ENCODE measurements at regions not wholly inside any gene's neighbourhood (a gene's known extent, or its start where the extent isn't known, plus 50 kb on each side); places are given as distances from the start of the nearest gene placed in this dataset.
A peak's percentile ranks its signal among the peaks of the same experiment; 100 is the strongest.
"Not testable (repeated sequence)": the region's sequence is repeated elsewhere in the genome, so short reads cannot be mapped to it uniquely, and the experiment has no call there.

DNA sequence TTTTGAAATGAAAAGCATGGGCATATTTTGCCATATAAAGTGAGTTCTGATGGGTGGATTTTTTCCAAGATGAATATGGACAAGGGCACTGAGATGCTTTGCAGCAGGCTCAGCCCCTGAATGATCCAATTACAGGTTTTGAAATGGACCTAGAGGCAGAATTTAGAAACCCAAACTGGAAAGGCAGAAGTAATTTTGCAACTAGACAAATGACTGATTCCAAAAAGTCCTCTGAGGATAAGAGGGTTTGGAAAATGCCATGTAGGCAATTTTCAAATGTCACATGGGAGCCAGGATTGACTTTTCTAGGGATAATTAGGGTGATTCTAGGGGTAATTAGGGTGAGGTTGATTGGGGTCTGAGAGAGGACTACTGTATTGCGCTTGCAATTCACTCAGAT lies 148.9 kb upstream of the ZNF648 start:
- Histone ChIP-seq H3K4me3 (no peak overlapping the region), H3K4me1 (no peaks in the 10 kb centered on the region), H3K27me3 (no peaks in the 10 kb centered on the region), H3K36me3 (no peaks in the 10 kb centered on the region), H3K27ac (no peak overlapping the region), H3K9me3 (no peaks in the 10 kb centered on the region)
- TF ChIP-seq, protein P1, sequence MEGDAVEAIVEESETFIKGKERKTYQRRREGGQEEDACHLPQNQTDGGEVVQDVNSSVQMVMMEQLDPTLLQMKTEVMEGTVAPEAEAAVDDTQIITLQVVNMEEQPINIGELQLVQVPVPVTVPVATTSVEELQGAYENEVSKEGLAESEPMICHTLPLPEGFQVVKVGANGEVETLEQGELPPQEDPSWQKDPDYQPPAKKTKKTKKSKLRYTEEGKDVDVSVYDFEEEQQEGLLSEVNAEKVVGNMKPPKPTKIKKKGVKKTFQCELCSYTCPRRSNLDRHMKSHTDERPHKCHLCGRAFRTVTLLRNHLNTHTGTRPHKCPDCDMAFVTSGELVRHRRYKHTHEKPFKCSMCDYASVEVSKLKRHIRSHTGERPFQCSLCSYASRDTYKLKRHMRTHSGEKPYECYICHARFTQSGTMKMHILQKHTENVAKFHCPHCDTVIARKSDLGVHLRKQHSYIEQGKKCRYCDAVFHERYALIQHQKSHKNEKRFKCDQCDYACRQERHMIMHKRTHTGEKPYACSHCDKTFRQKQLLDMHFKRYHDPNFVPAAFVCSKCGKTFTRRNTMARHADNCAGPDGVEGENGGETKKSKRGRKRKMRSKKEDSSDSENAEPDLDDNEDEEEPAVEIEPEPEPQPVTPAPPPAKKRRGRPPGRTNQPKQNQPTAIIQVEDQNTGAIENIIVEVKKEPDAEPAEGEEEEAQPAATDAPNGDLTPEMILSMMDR (IDR thresholded peaks at IDR 0.05) = no peak
- no peak for DNase-seq
- no peak for FAIRE-seq
- intact Hi-C loops (cut with DNase I) = no loop called here
- WGBS, 2 donors = 95 to 100% methylated on average over 1 of the region's 1 CpG
- no peak for ATAC-seq

DNA sequence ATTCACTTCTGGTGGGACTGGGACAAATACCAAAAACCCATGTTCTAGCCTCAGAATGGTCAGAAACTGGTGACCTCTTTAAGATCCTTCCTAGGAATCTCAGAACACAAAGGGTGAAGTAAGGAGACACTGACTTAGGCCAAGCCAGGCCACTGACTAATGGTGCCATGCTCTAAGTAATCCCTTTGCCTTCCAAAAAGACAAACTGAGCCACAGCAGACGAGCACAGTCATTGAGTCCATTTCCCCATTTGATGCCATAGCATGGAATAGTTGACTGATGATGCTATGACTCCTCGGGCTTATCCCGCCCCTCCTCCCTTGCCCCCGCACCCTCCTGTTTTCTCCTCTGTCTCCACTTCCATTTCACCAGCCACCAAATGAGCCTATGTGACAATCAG lies 145.8 kb upstream of the ZNF648 start:
- WGBS, 2 donors = 70 to 82% methylated on average over 4 of the region's 4 CpGs
- Histone ChIP-seq H3K27me3 (no peaks in the 10 kb centered on the region), H3K9me3 (no peaks in the 10 kb centered on the region), H3K4me1 (no peaks in the 10 kb centered on the region), H3K36me3 (no peaks in the 10 kb centered on the region), H3K4me3 (no peak overlapping the region), H3K27ac (no peak overlapping the region)
- no peak for DNase-seq
- TF ChIP-seq, protein P1 (IDR thresholded peaks at IDR 0.05) = no peak
- intact Hi-C loops (cut with DNase I) = no loop called here
- ATAC-seq = no peak
- no peak for FAIRE-seq

DNA sequence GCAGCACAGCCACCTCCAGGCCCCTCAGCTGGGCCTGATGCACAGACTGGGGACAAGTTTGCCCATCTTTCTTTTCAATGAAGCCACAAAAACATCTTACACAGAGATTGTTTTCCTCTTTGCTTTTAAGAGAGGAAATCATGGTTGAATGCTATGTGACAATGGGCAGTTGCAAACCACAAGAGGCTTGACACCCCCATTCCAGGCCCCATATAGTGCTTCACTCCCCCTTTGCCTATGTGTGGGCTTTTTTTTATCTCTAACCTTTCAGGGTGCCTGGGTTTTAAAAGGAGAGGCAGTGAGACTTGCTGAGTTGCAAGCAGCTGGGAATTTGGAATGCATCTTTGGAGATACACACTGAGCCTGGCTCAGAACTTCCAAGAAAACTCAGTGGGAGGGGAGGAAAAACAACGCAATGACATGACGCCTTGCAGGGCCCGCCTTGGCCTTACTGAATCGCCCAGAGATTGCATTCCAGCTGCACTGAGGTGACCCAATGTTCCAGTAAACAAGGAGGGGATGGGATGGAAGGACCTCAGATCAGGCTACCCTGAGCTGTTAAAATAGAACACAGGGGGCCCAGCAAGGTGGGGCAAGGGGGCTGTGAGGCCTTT lies 145.2 kb upstream of the ZNF648 start:
- H3K27me3 ChIP-seq = no peaks in the 10 kb centered on the region
- H3K36me3 ChIP-seq = no peaks in the 10 kb centered on the region
- 83 to 84% methylated on average over 4 of the region's 4 CpGs for WGBS, 2 donors
- H3K4me1 ChIP-seq = no peaks in the 10 kb centered on the region
- intact Hi-C loops (cut with DNase I) = no loop called here
- FAIRE-seq = no peak
- DNase-seq = no peak
- TF ChIP-seq, protein P1 (IDR thresholded peaks at IDR 0.05) = no peak
- H3K27ac ChIP-seq = no peak overlapping the region
- no peak overlapping the region for H3K4me3 ChIP-seq
- H3K9me3 ChIP-seq = no peaks in the 10 kb centered on the region
- ATAC-seq = peak in 3 of 4 donors; percentile 24 to 55 (median 50)

DNA sequence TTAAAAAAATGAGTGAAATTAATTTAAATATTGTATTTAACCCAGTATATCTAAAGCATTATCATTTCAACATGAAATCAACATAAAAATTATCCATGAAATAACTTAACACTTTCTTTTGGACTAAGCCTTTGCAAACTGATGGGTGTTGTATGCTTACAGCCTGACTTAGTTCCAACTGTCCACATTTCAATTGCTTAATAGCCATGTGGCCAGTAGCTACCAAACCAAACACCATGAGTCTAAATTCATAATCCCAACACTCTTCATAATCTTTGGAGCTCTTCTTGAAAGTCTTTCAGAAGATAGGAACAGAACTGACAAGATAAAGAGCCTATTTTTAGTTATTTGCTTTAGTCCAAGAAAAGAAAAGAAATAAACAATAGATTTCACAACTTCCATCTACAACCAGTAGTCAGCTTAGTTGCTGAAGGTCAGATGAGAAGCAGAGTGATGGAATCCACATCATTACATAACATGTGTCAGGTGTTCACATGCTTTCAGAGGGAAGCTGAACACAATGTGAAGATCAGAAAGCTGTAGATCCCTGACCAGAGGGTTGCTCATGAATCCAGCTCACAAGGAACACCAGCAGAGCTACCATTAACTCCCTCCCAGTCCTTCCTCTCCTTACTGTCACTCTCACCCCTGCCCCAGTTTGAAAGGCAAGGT lies 144.0 kb upstream of the ZNF648 start:
- Histone ChIP-seq H3K4me3 (no peak overlapping the region), H3K27ac (no peak overlapping the region), H3K27me3 (no peaks in the 10 kb centered on the region), H3K4me1 (peaks cover 0 to 7% (median 0%) of the 10 kb centered on the region in 3 donors), H3K9me3 (no peaks in the 10 kb centered on the region), H3K36me3 (no peaks in the 10 kb centered on the region)
- FAIRE-seq (peak; percentile 26), DNase-seq (no peak), ATAC-seq (peak; percentile 38 to 64 (median 50))
- intact Hi-C loops (cut with DNase I) = no loop called here
- TF ChIP-seq, protein P1 (IDR thresholded peaks at IDR 0.05) = no peak

DNA sequence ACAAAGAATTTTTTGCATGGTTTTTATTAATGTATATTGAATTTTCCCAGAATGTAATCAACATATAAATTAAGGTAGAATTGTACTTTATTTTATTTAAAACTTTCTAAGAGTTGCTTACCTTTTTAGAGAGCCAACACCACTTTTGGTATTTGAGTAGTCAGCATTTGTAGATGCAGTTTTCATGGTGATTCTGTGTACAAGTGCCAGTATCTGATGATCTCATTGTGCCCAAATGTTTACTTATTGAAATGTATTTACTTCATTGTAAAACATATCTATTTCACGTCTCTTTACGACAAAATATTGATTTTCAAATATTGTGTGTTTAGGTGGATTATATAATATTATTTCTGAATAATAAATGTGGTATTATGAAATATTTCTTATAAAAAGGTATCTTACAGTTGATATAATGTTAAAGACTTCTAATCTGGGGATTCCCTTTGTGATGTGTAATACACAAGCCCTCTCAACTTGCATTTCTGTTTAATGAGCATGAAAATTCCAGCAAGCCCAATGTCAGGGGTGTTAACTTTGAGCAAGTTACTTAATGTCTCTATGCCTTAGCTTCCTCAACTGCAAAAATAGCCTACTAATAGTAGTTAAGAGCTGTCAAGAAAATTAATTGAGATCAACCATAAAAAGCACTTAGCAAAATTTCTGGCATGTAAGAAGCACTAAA lies 141.8 kb upstream of the ZNF648 start:
- Histone ChIP-seq H3K4me1 (peaks cover 0 to 20% (median 0%) of the 10 kb centered on the region in 3 donors), H3K27ac (no peak overlapping the region)

DNA sequence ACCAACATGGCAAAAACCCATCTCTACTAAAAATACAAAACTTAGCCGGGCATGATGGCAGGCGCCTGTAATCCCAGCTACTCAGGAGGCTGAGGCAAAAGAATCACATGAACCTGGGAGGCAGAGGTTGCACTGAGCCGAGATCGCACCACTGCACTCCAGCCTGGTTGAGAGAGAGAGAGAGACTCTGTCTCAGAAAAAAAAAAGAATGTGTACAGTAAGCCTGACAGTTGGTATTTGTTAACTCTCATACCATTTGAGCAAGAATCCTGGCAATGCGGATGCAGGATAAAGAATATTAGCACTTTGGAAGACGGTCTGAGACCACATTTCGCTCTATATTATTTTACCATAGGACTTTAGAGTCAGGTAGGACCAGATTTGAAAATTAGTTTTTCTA lies 140.0 kb upstream of the ZNF648 start:
- H3K4me3 ChIP-seq; ATAC-seq; intact Hi-C loops (cut with DNase I); H3K9me3 ChIP-seq; H3K36me3 ChIP-seq; DNase-seq; FAIRE-seq; H3K27ac ChIP-seq; H3K27me3 ChIP-seq: not testable (repeated sequence)
- WGBS, 2 donors = 87 to 90% methylated on average over 7 of the region's 7 CpGs
- peaks cover 0 to 27% (median 0%) of the 10 kb centered on the region in 3 donors for H3K4me1 ChIP-seq

More for the DNA sequence above, 141.8 kb upstream of the ZNF648 start:
- Histone ChIP-seq H3K4me3 (no peak overlapping the region), H3K9me3 (no peaks in the 10 kb centered on the region), H3K27me3 (no peaks in the 10 kb centered on the region), H3K36me3 (no peaks in the 10 kb centered on the region)
- DNase-seq = no peak
- peak; percentile 9 for FAIRE-seq
- ATAC-seq = no peak
- intact Hi-C loops (cut with DNase I) = no loop called here
- 32 to 44% methylated on average over 2 of the region's 2 CpGs for WGBS, 2 donors
- TF ChIP-seq, protein P1 (IDR thresholded peaks at IDR 0.05) = no peak
